ENCODE measurements at regions not wholly inside any gene's neighbourhood (a gene's known extent, or its start where the extent isn't known, plus 50 kb on each side); places are given as distances from the start of the nearest gene placed in this dataset.

DNA sequence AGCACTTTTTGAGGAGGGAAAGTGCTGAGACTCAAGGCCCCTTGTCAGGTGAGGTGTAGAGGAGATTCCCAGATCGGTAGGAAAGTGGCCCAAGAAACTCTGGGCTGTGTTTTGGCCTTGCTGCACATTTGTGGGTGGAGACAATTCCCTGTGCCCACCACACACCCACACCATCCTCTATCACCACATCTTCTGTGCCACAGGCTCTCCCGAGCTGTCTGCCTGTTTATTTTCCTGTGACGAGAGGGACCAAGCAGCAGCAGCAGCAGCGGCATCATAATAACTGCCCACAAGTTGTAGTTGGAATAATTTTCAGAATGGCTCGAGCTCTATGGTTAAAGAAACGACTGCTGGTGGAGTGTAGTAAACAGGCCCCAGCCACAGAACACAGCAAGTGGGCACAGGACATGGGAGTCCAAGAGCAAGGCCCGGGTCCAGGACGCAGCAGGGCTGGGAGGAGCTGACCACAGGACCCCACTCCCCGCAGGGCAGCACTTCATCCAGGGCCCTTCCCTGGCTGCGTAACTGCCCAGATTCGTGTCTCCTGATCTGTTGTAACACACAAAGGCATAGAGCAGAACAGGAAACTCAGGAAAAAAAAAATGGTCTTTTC is 55.6 kb upstream of the BCL2L14 start:
- no peak overlapping the region for H3K4me3 ChIP-seq (ENCODE audit: low read depth in 1 of 2, low read length in 2 of 2)
- H3K9me3 ChIP-seq (ENCODE audit: control insufficient read depth in 1 of 2, low read length in 2 of 2) = no peaks in the 10 kb centered on the region
- peaks cover 7 to 13% of the 10 kb centered on the region in 2 donors for H3K4me1 ChIP-seq (ENCODE audit: control insufficient read depth in 1 of 2, insufficient read depth in 2 of 2, low read length in 2 of 2)
- H3K36me3 ChIP-seq (ENCODE audit: control insufficient read depth in 1 of 2, insufficient read depth in 2 of 2, low read length in 2 of 2) = no peaks in the 10 kb centered on the region
- H3K9ac ChIP-seq (ENCODE audit: low read depth in 1 of 2, low read length in 2 of 2) = no peak overlapping the region
- no peak overlapping the region for H3K27ac ChIP-seq (ENCODE audit: low read depth, low read length)
- H3K27me3 ChIP-seq (ENCODE audit: control insufficient read depth in 1 of 2, insufficient read depth in 2 of 2, low read length in 2 of 2) = no peaks in the 10 kb centered on the region

DNA sequence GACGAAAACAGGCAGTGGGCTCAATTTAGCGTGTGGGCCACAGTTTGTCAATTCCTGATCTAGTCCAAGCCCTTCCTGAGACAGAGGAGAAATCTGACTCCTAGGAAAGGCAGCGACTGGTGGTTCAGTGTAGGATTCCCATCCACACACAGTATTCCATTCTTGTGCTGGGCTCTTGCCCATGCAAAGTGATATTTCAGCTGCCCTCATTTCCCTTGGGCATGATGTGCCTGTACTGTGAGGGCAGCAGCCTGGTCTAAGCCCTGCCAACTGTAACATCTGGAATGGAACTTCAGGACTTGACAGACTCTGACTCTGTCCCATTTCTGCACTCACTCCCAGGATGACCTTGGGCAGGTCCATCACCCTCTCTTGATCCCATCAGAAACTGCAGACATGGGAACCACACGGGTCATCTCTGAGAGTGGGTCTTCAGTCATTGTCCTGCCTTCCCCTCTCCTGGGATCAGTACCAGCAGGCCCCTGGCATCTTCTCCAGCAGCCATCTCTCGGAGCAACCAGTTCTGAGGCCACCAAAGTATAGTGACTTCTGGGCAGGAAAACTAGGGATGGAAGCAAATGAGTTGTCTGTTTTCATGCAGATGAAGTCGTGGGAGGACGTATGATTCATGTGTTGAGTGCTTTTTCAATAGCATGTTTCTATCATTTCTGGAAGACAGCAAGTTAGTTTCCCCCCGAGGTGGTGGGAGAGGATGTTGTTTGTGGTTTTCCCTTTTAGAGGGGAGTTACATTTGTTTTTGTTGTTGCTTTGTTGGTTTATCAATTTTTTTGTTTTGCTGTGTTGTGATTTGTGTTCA is 54.2 kb upstream of the BCL2L14 start:
- Histone ChIP-seq H3K9ac (ENCODE audit: low read depth in 1 of 2, low read length in 2 of 2) (no peak overlapping the region), H3K27ac (ENCODE audit: low read depth, low read length) (no peak overlapping the region), H3K27me3 (ENCODE audit: control insufficient read depth in 1 of 2, insufficient read depth in 2 of 2, low read length in 2 of 2) (no peaks in the 10 kb centered on the region), H3K36me3 (ENCODE audit: control insufficient read depth in 1 of 2, insufficient read depth in 2 of 2, low read length in 2 of 2) (no peaks in the 10 kb centered on the region), H3K9me3 (ENCODE audit: control insufficient read depth in 1 of 2, low read length in 2 of 2) (no peaks in the 10 kb centered on the region), H3K4me1 (ENCODE audit: control insufficient read depth in 1 of 2, insufficient read depth in 2 of 2, low read length in 2 of 2) (peaks cover under 1% of the 10 kb centered on the region in 2 donors), H3K4me3 (ENCODE audit: low read depth in 1 of 2, low read length in 2 of 2) (no peak overlapping the region)

DNA sequence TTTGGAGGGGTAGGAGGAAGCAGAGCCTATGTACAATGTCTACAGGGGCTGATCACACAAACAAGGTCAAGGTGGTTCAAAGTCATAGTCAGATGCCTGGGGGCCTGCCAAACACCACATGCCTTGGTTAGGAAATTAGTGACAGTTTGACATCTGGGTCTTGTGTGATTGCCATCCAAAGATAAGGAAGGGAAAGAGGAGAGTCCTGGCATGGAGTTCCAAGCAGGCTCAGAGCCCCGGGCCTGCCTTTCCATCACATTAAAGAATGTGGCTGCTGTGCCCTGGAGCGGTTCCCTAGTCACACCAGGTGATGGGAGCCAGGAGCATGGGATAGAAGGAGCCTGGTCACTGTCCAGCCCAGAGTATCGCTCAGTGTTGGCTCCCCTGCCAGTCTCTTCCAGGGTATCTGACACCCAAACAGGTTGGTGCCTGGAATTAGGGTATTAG is 53.6 kb upstream of the BCL2L14 start:
- Histone ChIP-seq H3K36me3 (ENCODE audit: control insufficient read depth in 1 of 2, insufficient read depth in 2 of 2, low read length in 2 of 2) (no peaks in the 10 kb centered on the region), H3K9me3 (ENCODE audit: control insufficient read depth in 1 of 2, low read length in 2 of 2) (no peaks in the 10 kb centered on the region), H3K4me1 (ENCODE audit: control insufficient read depth in 1 of 2, insufficient read depth in 2 of 2, low read length in 2 of 2) (no peaks in the 10 kb centered on the region), H3K9ac (ENCODE audit: low read depth in 1 of 2, low read length in 2 of 2) (no peak overlapping the region), H3K27me3 (ENCODE audit: control insufficient read depth in 1 of 2, insufficient read depth in 2 of 2, low read length in 2 of 2) (no peaks in the 10 kb centered on the region), H3K27ac (ENCODE audit: low read depth, low read length) (no peak overlapping the region), H3K4me3 (ENCODE audit: low read depth in 1 of 2, low read length in 2 of 2) (no peak overlapping the region)

DNA sequence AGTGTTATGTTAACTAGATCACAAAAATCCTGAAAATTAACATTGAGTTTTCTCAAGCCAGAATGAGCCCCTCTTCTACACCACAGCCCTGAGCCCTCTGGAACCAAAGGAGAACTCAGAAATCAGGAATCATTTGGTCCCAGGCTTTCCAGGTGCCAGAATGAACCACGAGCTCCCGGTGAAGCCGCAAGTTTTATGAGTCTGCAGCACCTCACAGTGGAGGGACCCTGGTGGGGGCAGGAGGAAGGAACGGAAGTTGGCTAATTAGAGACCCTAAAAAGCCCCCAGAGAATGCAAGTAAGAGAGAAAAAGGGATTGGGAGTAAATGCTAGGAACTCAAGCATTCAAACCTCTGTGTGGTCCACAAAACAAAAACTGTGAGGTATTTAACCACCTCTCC is 52.9 kb upstream of the BCL2L14 start:
- Histone ChIP-seq H3K9ac (ENCODE audit: low read depth in 1 of 2, low read length in 2 of 2) (no peak overlapping the region), H3K4me1 (ENCODE audit: control insufficient read depth in 1 of 2, insufficient read depth in 2 of 2, low read length in 2 of 2) (no peaks in the 10 kb centered on the region), H3K27me3 (ENCODE audit: control insufficient read depth in 1 of 2, insufficient read depth in 2 of 2, low read length in 2 of 2) (no peaks in the 10 kb centered on the region), H3K9me3 (ENCODE audit: control insufficient read depth in 1 of 2, low read length in 2 of 2) (no peaks in the 10 kb centered on the region), H3K36me3 (ENCODE audit: control insufficient read depth in 1 of 2, insufficient read depth in 2 of 2, low read length in 2 of 2) (no peaks in the 10 kb centered on the region), H3K27ac (ENCODE audit: low read depth, low read length) (no peak overlapping the region), H3K4me3 (ENCODE audit: low read depth in 1 of 2, low read length in 2 of 2) (no peak overlapping the region)

DNA sequence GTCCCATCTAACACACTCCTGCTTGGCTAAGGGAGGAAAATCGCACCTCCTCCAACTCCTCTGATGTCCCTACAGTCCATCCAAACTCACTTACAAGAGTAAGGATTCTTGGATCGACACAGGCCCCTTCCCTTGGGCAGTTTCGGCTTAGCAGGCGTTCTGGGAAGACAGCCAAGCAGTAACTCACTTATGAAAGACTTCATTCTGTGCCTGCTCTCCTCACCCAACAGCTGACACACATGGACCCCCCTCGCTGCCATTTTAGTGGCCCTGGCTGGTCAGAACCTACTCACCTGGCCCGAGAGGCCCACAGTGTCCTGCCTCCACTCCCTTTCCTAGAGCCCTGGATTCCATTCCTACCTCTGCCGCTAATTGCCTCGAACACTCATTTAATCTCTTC is 52.3 kb upstream of the BCL2L14 start:
- Histone ChIP-seq H3K27me3 (ENCODE audit: control insufficient read depth in 1 of 2, insufficient read depth in 2 of 2, low read length in 2 of 2) (no peaks in the 10 kb centered on the region), H3K9me3 (ENCODE audit: control insufficient read depth in 1 of 2, low read length in 2 of 2) (no peaks in the 10 kb centered on the region), H3K4me1 (ENCODE audit: control insufficient read depth in 1 of 2, insufficient read depth in 2 of 2, low read length in 2 of 2) (no peaks in the 10 kb centered on the region), H3K4me3 (ENCODE audit: low read depth in 1 of 2, low read length in 2 of 2) (no peak overlapping the region), H3K9ac (ENCODE audit: low read depth in 1 of 2, low read length in 2 of 2) (no peak overlapping the region), H3K27ac (ENCODE audit: low read depth, low read length) (no peak overlapping the region), H3K36me3 (ENCODE audit: control insufficient read depth in 1 of 2, insufficient read depth in 2 of 2, low read length in 2 of 2) (no peaks in the 10 kb centered on the region)

DNA sequence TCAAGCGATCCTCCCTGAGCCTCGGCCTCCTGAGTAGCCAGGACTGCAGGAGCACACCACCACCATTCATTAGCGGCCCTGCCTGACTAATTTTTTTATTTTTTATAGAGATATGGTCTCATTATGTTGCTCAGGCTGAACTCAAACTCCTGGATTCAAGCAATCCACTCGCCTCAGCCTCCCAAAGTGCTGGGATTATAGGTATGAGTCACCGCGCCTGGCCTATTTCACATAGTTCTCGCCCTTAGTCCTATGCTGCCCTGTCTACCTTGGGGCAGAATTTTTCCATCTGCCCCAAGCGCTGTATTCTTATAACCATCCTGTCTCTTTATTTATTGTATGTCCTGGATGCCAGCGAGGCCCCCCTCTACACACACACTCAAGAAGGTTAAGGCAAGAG is 50.9 kb upstream of the BCL2L14 start:
- H3K36me3 ChIP-seq (ENCODE audit: control insufficient read depth in 1 of 2, insufficient read depth in 2 of 2, low read length in 2 of 2) = no peaks in the 10 kb centered on the region
- no peaks in the 10 kb centered on the region for H3K27me3 ChIP-seq (ENCODE audit: control insufficient read depth in 1 of 2, insufficient read depth in 2 of 2, low read length in 2 of 2)
- no peak overlapping the region for H3K4me3 ChIP-seq (ENCODE audit: low read depth in 1 of 2, low read length in 2 of 2)
- H3K9me3 ChIP-seq (ENCODE audit: control insufficient read depth in 1 of 2, low read length in 2 of 2) = no peaks in the 10 kb centered on the region
- no peak overlapping the region for H3K9ac ChIP-seq (ENCODE audit: low read depth in 1 of 2, low read length in 2 of 2)
- H3K27ac ChIP-seq (ENCODE audit: low read depth, low read length) = no peak overlapping the region
- peaks cover 0 to 9% of the 10 kb centered on the region in 2 donors for H3K4me1 ChIP-seq (ENCODE audit: control insufficient read depth in 1 of 2, insufficient read depth in 2 of 2, low read length in 2 of 2)

DNA sequence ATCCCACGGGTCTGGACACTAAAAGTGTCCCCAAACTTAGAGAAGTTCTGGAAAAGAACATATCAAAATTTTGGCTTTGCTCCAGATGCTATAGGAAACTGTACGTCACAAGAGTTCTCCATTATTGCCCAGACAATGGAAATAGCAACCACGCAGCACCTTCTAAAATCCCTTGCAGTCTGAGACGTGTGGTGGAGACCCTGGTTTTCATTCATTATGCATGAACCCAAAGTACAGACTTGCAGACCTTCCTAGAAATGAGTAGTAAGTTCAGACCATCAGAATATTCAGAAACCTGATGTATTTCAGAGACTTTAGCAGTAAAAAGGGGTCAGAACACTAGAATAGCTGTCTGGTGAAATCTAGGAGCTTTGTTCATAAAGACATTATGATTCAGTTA is 50.0 kb upstream of the BCL2L14 start:
- no peak overlapping the region for H3K4me3 ChIP-seq (ENCODE audit: low read depth in 1 of 2, low read length in 2 of 2)
- no peaks in the 10 kb centered on the region for H3K36me3 ChIP-seq (ENCODE audit: control insufficient read depth in 1 of 2, insufficient read depth in 2 of 2, low read length in 2 of 2)
- H3K4me1 ChIP-seq (ENCODE audit: control insufficient read depth in 1 of 2, insufficient read depth in 2 of 2, low read length in 2 of 2) = peaks cover 4 to 17% of the 10 kb centered on the region in 2 donors
- H3K9ac ChIP-seq (ENCODE audit: low read depth in 1 of 2, low read length in 2 of 2) = no peak overlapping the region
- no peaks in the 10 kb centered on the region for H3K27me3 ChIP-seq (ENCODE audit: control insufficient read depth in 1 of 2, insufficient read depth in 2 of 2, low read length in 2 of 2)
- H3K27ac ChIP-seq (ENCODE audit: low read depth, low read length) = no peak overlapping the region
- H3K9me3 ChIP-seq (ENCODE audit: control insufficient read depth in 1 of 2, low read length in 2 of 2) = no peaks in the 10 kb centered on the region
